HG02981 (cell line): ENCODE measurements at regions not wholly inside any gene's neighbourhood (a gene's known extent, or its start where the extent isn't known, plus 50 kb on each side); places are given as distances from the start of the nearest gene placed in this dataset.
A peak's percentile ranks its signal among the peaks of the same experiment; 100 is the strongest.
"Not testable (repeated sequence)": the region's sequence is repeated elsewhere in the genome, so short reads cannot be mapped to it uniquely, and the experiment has no call there.

ENCODE experiments used
- ATAC-seq: cut with Tn5 transposase; IDR thresholded peaks from one replicate; pipeline ENCODE4 v1.9.1; 2021; ENCODE audit warnings: mild to moderate bottlenecking, moderate library complexity; ENCODE audit not compliant: unreplicated experiment

- peak; percentile 57 for ATAC-seq
Measured at GRCh38 chr10:35778306-35778705, 136.2 kb upstream of the FZD8 start.

- not testable (repeated sequence) for ATAC-seq
Measured at GRCh38 chr10:35776557-35776956, 134.5 kb upstream of the FZD8 start.

- no peak for ATAC-seq
Measured at GRCh38 chr10:35774109-35774508, 132.0 kb upstream of the FZD8 start.

GRCh38 chr10:35770817-35771355 lies 128.8 kb upstream of the FZD8 start:
- no peak for ATAC-seq

GRCh38 chr10:35769795-35770194 lies 127.7 kb upstream of the FZD8 start:
- ATAC-seq = no peak

- no peak for ATAC-seq
Measured at GRCh38 chr10:35768731-35769130, 126.6 kb upstream of the FZD8 start.

GRCh38 chr10:35768011-35768410 lies 125.9 kb upstream of the FZD8 start:
- no peak for ATAC-seq

GRCh38 chr10:35765996-35766395 lies 123.9 kb upstream of the FZD8 start:
- ATAC-seq = no peak

- no peak for ATAC-seq
Measured at GRCh38 chr10:35765066-35765527, 123.0 kb upstream of the FZD8 start.

GRCh38 chr10:35762311-35763030 lies 120.4 kb upstream of the FZD8 start:
- ATAC-seq = no peak

- no peak for ATAC-seq
Measured at GRCh38 chr10:35758076-35758475, 116.0 kb upstream of the FZD8 start.

GRCh38 chr10:35754519-35754918 lies 112.4 kb upstream of the FZD8 start:
- no peak for ATAC-seq

GRCh38 chr10:35752469-35753461 lies 110.7 kb upstream of the FZD8 start:
- ATAC-seq = no peak

GRCh38 chr10:35751347-35751746 lies 109.3 kb upstream of the FZD8 start:
- no peak for ATAC-seq

- ATAC-seq = no peak
Measured at GRCh38 chr10:35749230-35749629, 107.1 kb upstream of the FZD8 start.

GRCh38 chr10:35745617-35746403 lies 103.7 kb upstream of the FZD8 start:
- no peak for ATAC-seq

GRCh38 chr10:35743851-35744250 lies 101.8 kb upstream of the FZD8 start:
- ATAC-seq = no peak

GRCh38 chr10:35743351-35743750 lies 101.3 kb upstream of the FZD8 start:
- ATAC-seq = no peak

- ATAC-seq = no peak
Measured at GRCh38 chr10:35739998-35740397, 97.9 kb upstream of the FZD8 start.

- no peak for ATAC-seq
Measured at GRCh38 chr10:35735412-35735811, 93.3 kb upstream of the FZD8 start.

- ATAC-seq = no peak
Measured at GRCh38 chr10:35731828-35732227, 89.7 kb upstream of the FZD8 start.
